GM12878 (cell line): ENCODE measurements at regions not wholly inside any gene's neighbourhood (a gene's known extent, or its start where the extent isn't known, plus 50 kb on each side); places are given as distances from the start of the nearest gene placed in this dataset.
A peak's percentile ranks its signal among the peaks of the same experiment; 100 is the strongest.

Experiments used
- ATAC-seq: fragments of 200-7000 bp; cut with Tn5 transposase; 3 replicates; pipeline ENCODE4 v1.9.1; 2020; ENCODE audit warnings: mild to moderate bottlenecking, moderate library complexity
- BruUV-seq: library from RNA; stranded (reverse); fragments of 400-500 nt; replicated peaks from 2 replicates; lab custom pipeline; 2021; lab: Mats Ljungman, UMichigan
- CTCF ChIA-PET: fragments of 300-600 bp; sonication (Branson Sonifier 250); formaldehyde crosslinking; extraction: SDS; loops from one replicate; lab custom pipeline; 2021; ENCODE audit warnings: inconsistent platforms; lab: Yijun Ruan, JAX
- POLR2A ChIA-PET: fragments of 350-600 bp; formaldehyde crosslinking; extraction: SDS; loops from one replicate; lab custom pipeline; 2021; ENCODE audit warnings: inconsistent platforms; lab: Charles Lee
- RAD21 ChIA-PET: fragments of 300-600 bp; sonication (Branson Sonifier 250); formaldehyde crosslinking; loops from one replicate; lab custom pipeline; 2023; ENCODE audit warnings: antibody characterized with exemption; ENCODE audit not compliant: unreplicated experiment; lab: Charles Lee
- SMC1A ChIA-PET: fragments of 300-600 bp; sonication (Branson Sonifier 250); formaldehyde crosslinking; loops from one replicate; lab custom pipeline; 2023; ENCODE audit not compliant: unreplicated experiment, uncharacterized antibody; lab: Charles Lee
- DNase-seq: peaks from one replicate; pipeline ENCODE4 v3.0.0-alpha.2; 2011; ENCODE audit warnings: low read depth, low spot score
- FAIRE-seq: peaks from 3 replicates; lab custom pipeline; 2011; peaks lifted over from hg19 to GRCh38; lab: Jason Lieb, UNC
- H2AFZ ChIP-seq: 2 replicates; pipeline ENCODE4 v1.6.0; 2011; ENCODE audit warnings: low read depth, low read length, control low read depth; ENCODE audit not compliant: control insufficient read depth
- H3K27ac ChIP-seq: 2 replicates; pipeline ENCODE4 v1.5.1; 2011; ENCODE audit warnings: control low read depth; ENCODE audit not compliant: control insufficient read depth, insufficient read depth
- H3K27me3 ChIP-seq, 2 experiments: replicated peaks in 1 of 2; 2 replicates each; pipeline versions ENCODE4 v1.6.0 to v1.6.1; 2011; ENCODE audit warnings: low read length in 1 of 2; ENCODE audit not compliant: control insufficient read depth in 2 of 2, insufficient read depth in 2 of 2
- H3K36me3 ChIP-seq, 2 experiments: 2 replicates each; pipeline ENCODE4 v1.5.1; 2011; ENCODE audit warnings: low read length in 1 of 2; ENCODE audit not compliant: control insufficient read depth in 2 of 2, insufficient read depth in 2 of 2
- H3K4me1 ChIP-seq: 2 replicates; pipeline ENCODE4 v1.6.1; 2011; ENCODE audit warnings: mild to moderate bottlenecking, low read length, moderate library complexity, mixed read lengths; ENCODE audit not compliant: control insufficient read depth, insufficient read depth
- H3K4me2 ChIP-seq: 2 replicates; pipeline ENCODE4 v1.6.0; 2011; ENCODE audit warnings: control low read depth; ENCODE audit not compliant: control insufficient read depth, insufficient read depth
- H3K4me3 ChIP-seq: fragments of 200-600 bp; sonication (generic); 2 replicates; pipeline ENCODE4 v1.5.1; 2016
- H3K79me2 ChIP-seq: 2 replicates; pipeline ENCODE4 v1.6.0; 2011; ENCODE audit warnings: low read length; ENCODE audit not compliant: control insufficient read depth, insufficient read depth
- H3K9ac ChIP-seq: 2 replicates; pipeline ENCODE4 v1.8.0; 2011; ENCODE audit warnings: low read length, control low read depth, mixed read lengths; ENCODE audit not compliant: control insufficient read depth, insufficient read depth
- H3K9me3 ChIP-seq: replicated peaks from 3 replicates; pipeline ENCODE4 v1.5.1; 2011; ENCODE audit warnings: mild to moderate bottlenecking, low read length; ENCODE audit not compliant: control insufficient read depth, insufficient read depth
- H4K20me1 ChIP-seq: 2 replicates; pipeline ENCODE4 v1.6.0; 2011; ENCODE audit not compliant: control insufficient read depth, insufficient read depth
- BCL11A ChIP-seq: IDR thresholded peaks from 2 replicates; pipeline ENCODE4 v1.6.1; 2011; ENCODE audit warnings: low read depth, low read length
- CREB1 ChIP-seq: IDR thresholded peaks from 2 replicates; pipeline ENCODE4 v1.6.1; 2012; ENCODE audit warnings: low read depth, mild to moderate bottlenecking, inconsistent platforms
- EP300 ChIP-seq, 2 experiments: fragments of 150-350 bp in 1 of 2; IDR thresholded peaks; 2 replicates each; pipeline ENCODE4 v1.6.1; 2011 to 2012; ENCODE audit warnings: low read depth in 2 of 2, low read length in 2 of 2, borderline replicate concordance in 1 of 2, improper control_type of control experiment in 1 of 2, inconsistent platforms in 1 of 2; ENCODE audit not compliant: control insufficient read depth in 1 of 2
- JUNB ChIP-seq: IDR thresholded peaks from 2 replicates; pipeline ENCODE4 v1.6.1; 2016; ENCODE audit warnings: antibody characterized with exemption, mild to moderate bottlenecking
- KLF5 ChIP-seq: fragments of 450-650 bp; IDR thresholded peaks from 2 replicates; pipeline ENCODE4 v1.6.1; 2014; ENCODE audit warnings: mild to moderate bottlenecking; ENCODE audit not compliant: partially characterized antibody
- MYC ChIP-seq: IDR thresholded peaks from 2 replicates; pipeline ENCODE4 v1.6.1; 2011; ENCODE audit warnings: mild to moderate bottlenecking, low read length, moderate library complexity, inconsistent platforms; ENCODE audit not compliant: insufficient read depth, insufficient replicate concordance, insufficient read length, severe bottlenecking
- NBN ChIP-seq: fragments of 450-650 bp; IDR thresholded peaks from 2 replicates; pipeline ENCODE4 v1.6.1; 2016
- SMAD5 ChIP-seq: IDR thresholded peaks from 2 replicates; pipeline ENCODE4 v1.6.1; 2016; ENCODE audit warnings: antibody characterized with exemption, low read depth
- STAT3 ChIP-seq: IDR thresholded peaks from 2 replicates; pipeline ENCODE4 v1.6.1; 2011; ENCODE audit warnings: low read depth, low read length, improper control_type of control experiment
- USF2 ChIP-seq: IDR thresholded peaks from 2 replicates; pipeline ENCODE4 v1.6.1; 2011; ENCODE audit warnings: low read depth, low read length, improper control_type of control experiment, borderline replicate concordance
- WRNIP1 ChIP-seq: IDR thresholded peaks from 2 replicates; pipeline ENCODE4 v1.6.1; 2011; ENCODE audit warnings: low read depth, low read length, improper control_type of control experiment, borderline replicate concordance
- WGBS: methylation state at CpG from one replicate; pipeline ENCODE4 v1.1.6; 2016; ENCODE audit warnings: low lambda C conversion rate; ENCODE audit not compliant: insufficient replicate concordance, insufficient coverage; ENCODE audit errors: missing lambda C conversion rate; 5-methylcytosine and 5-hydroxymethylcytosine counted together
- in situ Hi-C: fragments of 300-500 bp; cut with MboI; formaldehyde crosslinking; loops from 9 replicates; pipeline ENCODE4 v1.14.3; 2018; ENCODE audit warnings: mixed read lengths
- intact Hi-C: fragments of 100-400 bp; cut with micrococcal nuclease; formaldehyde crosslinking; loops from one replicate; pipeline ENCODE4 v1.14.2; 2022; ENCODE audit not compliant: unreplicated experiment
- TF ChIP-seq, protein P1 (sequence below): fragments of 450-650 bp; IDR thresholded peaks from 2 replicates; pipeline ENCODE4 v1.6.1; 2016; ENCODE audit warnings: mild to moderate bottlenecking

GRCh38 chr5:124341066-124341858 lies 405.2 kb downstream of the ZNF608 start:
- RAD21 ChIA-PET = no interaction called here
- SMC1A ChIA-PET = no interaction called here
- Histone ChIP-seq H3K4me3 (no peak overlapping the region), H3K9ac (no peak overlapping the region), H2AFZ (no peak overlapping the region), H3K27ac (no peak overlapping the region), H4K20me1 (no peaks in the 10 kb centered on the region), H3K27me3 (no peaks in the 10 kb centered on the region), H3K4me1 (no peaks in the 10 kb centered on the region), H3K79me2 (no peaks in the 10 kb centered on the region)
- WGBS = 5% methylated on average over 7 of the region's 7 CpGs
- intact Hi-C loops = no loop called here
- CTCF ChIA-PET = no interaction called here
- no peak for FAIRE-seq
- BruUV-seq = no TSS peak
- TF ChIP-seq JUNB (0 out of 2 replicates have a peak, but pooled peaks have one; percentile 23), MYC (no peak), KLF5 (no peak)
- TF ChIP-seq, all 136 proteins: peak for 1
- Histone ChIP-seq H3K9me3 (no peaks in the 10 kb centered on the region), H3K4me2 (no peak overlapping the region), H3K36me3 (no peaks in the 10 kb centered on the region)
- POLR2A ChIA-PET = no interaction called here
- DNase-seq (no peak), ATAC-seq (peak; percentile 22; the same call in 1 of the 3 replicates)
- in situ Hi-C loops = no loop called here

- POLR2A ChIA-PET = no interaction called here
- H3K4me2 ChIP-seq = no peak overlapping the region
- RAD21 ChIA-PET = no interaction called here
- no peak overlapping the region for H3K4me3 ChIP-seq
- H3K27ac ChIP-seq = no peak overlapping the region
- FAIRE-seq = no peak
- H4K20me1 ChIP-seq = no peaks in the 10 kb centered on the region
- H3K9ac ChIP-seq = no peak overlapping the region
- no peaks in the 10 kb centered on the region for H3K4me1 ChIP-seq
- in situ Hi-C loops (no loop called here), intact Hi-C loops (no loop called here)
- no peak for DNase-seq
- no peak overlapping the region for H2AFZ ChIP-seq
- H3K36me3 ChIP-seq = no peaks in the 10 kb centered on the region
- H3K27me3 ChIP-seq = no peaks in the 10 kb centered on the region
- H3K79me2 ChIP-seq = no peaks in the 10 kb centered on the region
- H3K9me3 ChIP-seq = no peaks in the 10 kb centered on the region
- no peak for ATAC-seq
- SMC1A ChIA-PET = no interaction called here
- no TSS peak for BruUV-seq
- CTCF ChIA-PET = no interaction called here
- TF ChIP-seq USF2 = no peak
- TF ChIP-seq, protein P1, sequence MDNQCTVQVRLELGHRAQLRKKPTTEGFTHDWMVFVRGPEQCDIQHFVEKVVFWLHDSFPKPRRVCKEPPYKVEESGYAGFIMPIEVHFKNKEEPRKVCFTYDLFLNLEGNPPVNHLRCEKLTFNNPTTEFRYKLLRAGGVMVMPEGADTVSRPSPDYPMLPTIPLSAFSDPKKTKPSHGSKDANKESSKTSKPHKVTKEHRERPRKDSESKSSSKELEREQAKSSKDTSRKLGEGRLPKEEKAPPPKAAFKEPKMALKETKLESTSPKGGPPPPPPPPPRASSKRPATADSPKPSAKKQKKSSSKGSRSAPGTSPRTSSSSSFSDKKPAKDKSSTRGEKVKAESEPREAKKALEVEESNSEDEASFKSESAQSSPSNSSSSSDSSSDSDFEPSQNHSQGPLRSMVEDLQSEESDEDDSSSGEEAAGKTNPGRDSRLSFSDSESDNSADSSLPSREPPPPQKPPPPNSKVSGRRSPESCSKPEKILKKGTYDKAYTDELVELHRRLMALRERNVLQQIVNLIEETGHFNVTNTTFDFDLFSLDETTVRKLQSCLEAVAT = no peak
- no peak for TF ChIP-seq WRNIP1
- TF ChIP-seq EP300 (IDR thresholded peaks at IDR 0.05; ENCODE audit: borderline replicate concordance in 1 of 2, control insufficient read depth in 1 of 2, low read depth in 2 of 2, low read length in 2 of 2) = no peak
- TF ChIP-seq SMAD5 = no peak
- no peak for TF ChIP-seq BCL11A
- TF ChIP-seq STAT3 = no peak
- no peak for TF ChIP-seq CREB1
- no peak for TF ChIP-seq NBN
Measured at GRCh38 chr5:124337996-124338395, 408.4 kb downstream of the ZNF608 start.
